Thymus (tissue), 11 donors: ENCODE measurements at regions not wholly inside any gene's neighbourhood (a gene's known extent, or its start where the extent isn't known, plus 50 kb on each side); places are given as distances from the start of the nearest gene placed in this dataset.

Source experiments
- DNase-seq, 9 donors: peaks; one replicate each; pipeline ENCODE4 v3.0.0-alpha.2; 2013; ENCODE audit warnings: low spot score in 9 of 9, low read depth in 6 of 9, missing footprints in 1 of 9
- H3K27ac ChIP-seq, 2 donors: one replicate each; pipeline ENCODE4 v1.5.1; 2013; ENCODE audit warnings: control low read depth in 1 of 2, low read depth in 1 of 2, low read length in 1 of 2, mild to moderate bottlenecking in 1 of 2, moderate library complexity in 1 of 2
- H3K27me3 ChIP-seq, 2 donors: one replicate each; pipeline ENCODE4 v1.5.1; 2013; ENCODE audit warnings: low read length in 1 of 2; ENCODE audit not compliant: control insufficient read depth in 2 of 2, insufficient read depth in 1 of 2
- H3K36me3 ChIP-seq, 2 donors: one replicate each; pipeline ENCODE4 v1.5.1; 2013; ENCODE audit warnings: low read length in 1 of 2, mild to moderate bottlenecking in 1 of 2, moderate library complexity in 1 of 2; ENCODE audit not compliant: control insufficient read depth in 2 of 2, insufficient read depth in 2 of 2
- H3K4me1 ChIP-seq, 2 donors: one replicate each; pipeline ENCODE4 v1.5.1; 2013; ENCODE audit warnings: low read length in 2 of 2; ENCODE audit not compliant: control insufficient read depth in 2 of 2, insufficient read depth in 2 of 2
- H3K4me3 ChIP-seq, 2 donors: one replicate each; pipeline ENCODE4 v1.5.1; 2013; ENCODE audit warnings: low read length in 2 of 2, control low read depth in 1 of 2, mild to moderate bottlenecking in 1 of 2
- H3K9me3 ChIP-seq, 2 donors: one replicate each; pipeline ENCODE4 v1.5.1; 2013; ENCODE audit warnings: low read length in 1 of 2, mild to moderate bottlenecking in 1 of 2; ENCODE audit not compliant: control insufficient read depth in 2 of 2, insufficient read depth in 1 of 2
- WGBS: extraction: QIAGEN DNeasy Blood & Tissue Kit; methylation state at CpG from one replicate; pipeline ENCODE4 v1.1.7; 2013; 5-methylcytosine and 5-hydroxymethylcytosine counted together
- donor health status: healthy.

GRCh38 chr21:20667931-20668330 is 330.3 kb upstream of the NCAM2 start:
- H3K4me3 ChIP-seq = no peak overlapping the region
- DNase-seq = no peak
- H3K36me3 ChIP-seq = no peaks in the 10 kb centered on the region
- H3K27ac ChIP-seq = no peak overlapping the region
- H3K27me3 ChIP-seq = no peaks in the 10 kb centered on the region
- H3K9me3 ChIP-seq = peaks cover 0 to under 1% of the 10 kb centered on the region in 2 donors
- WGBS = 84% methylated on average over 2 of the region's 2 CpGs
- H3K4me1 ChIP-seq = no peaks in the 10 kb centered on the region

- Histone ChIP-seq H3K4me3 (no peak overlapping the region), H3K9me3 (peaks cover 0 to 1% of the 10 kb centered on the region in 2 donors), H3K27me3 (no peaks in the 10 kb centered on the region), H3K4me1 (no peaks in the 10 kb centered on the region), H3K27ac (no peak overlapping the region), H3K36me3 (no peaks in the 10 kb centered on the region)
- DNase-seq = no peak
- 89% methylated on average over 1 of the region's 1 CpG for WGBS
Measured at GRCh38 chr21:20685475-20685874, 312.7 kb upstream of the NCAM2 start.

- 94% methylated on average over 1 of the region's 1 CpG for WGBS
- Histone ChIP-seq H3K27ac (no peak overlapping the region), H3K36me3 (no peaks in the 10 kb centered on the region), H3K9me3 (peaks cover 0 to 7% of the 10 kb centered on the region in 2 donors), H3K27me3 (no peaks in the 10 kb centered on the region), H3K4me1 (no peaks in the 10 kb centered on the region), H3K4me3 (no peak overlapping the region)
- DNase-seq = no peak
Measured at GRCh38 chr21:20698585-20698984, 299.6 kb upstream of the NCAM2 start.

- 94% methylated on average over 6 of the region's 6 CpGs for WGBS
- no peaks in the 10 kb centered on the region for H3K4me1 ChIP-seq
- no peak for DNase-seq
- no peak overlapping the region for H3K4me3 ChIP-seq
- no peaks in the 10 kb centered on the region for H3K27me3 ChIP-seq
- no peak overlapping the region for H3K27ac ChIP-seq
- peaks cover 0 to 7% of the 10 kb centered on the region in 2 donors for H3K9me3 ChIP-seq
- H3K36me3 ChIP-seq = no peaks in the 10 kb centered on the region
Measured at GRCh38 chr21:20701235-20701634, 297.0 kb upstream of the NCAM2 start.

GRCh38 chr21:20703112-20703767 is 295.0 kb upstream of the NCAM2 start:
- WGBS = 88% methylated on average over 4 of the region's 4 CpGs
- H3K27ac ChIP-seq = no peak overlapping the region
- no peaks in the 10 kb centered on the region for H3K36me3 ChIP-seq
- DNase-seq = no peak
- H3K9me3 ChIP-seq = peaks cover 0 to 7% of the 10 kb centered on the region in 2 donors
- no peaks in the 10 kb centered on the region for H3K27me3 ChIP-seq
- no peaks in the 10 kb centered on the region for H3K4me1 ChIP-seq
- H3K4me3 ChIP-seq = no peak overlapping the region

- DNase-seq = no peak
- no peaks in the 10 kb centered on the region for H3K36me3 ChIP-seq
- H3K4me3 ChIP-seq = no peak overlapping the region
- no peaks in the 10 kb centered on the region for H3K4me1 ChIP-seq
- WGBS = 41% methylated on average over 2 of the region's 2 CpGs
- no peak overlapping the region for H3K27ac ChIP-seq
- H3K9me3 ChIP-seq = peaks cover 0 to 5% of the 10 kb centered on the region in 2 donors
- no peaks in the 10 kb centered on the region for H3K27me3 ChIP-seq
Measured at GRCh38 chr21:20720623-20721022, 277.6 kb upstream of the NCAM2 start.

GRCh38 chr21:20721151-20721550 is 277.1 kb upstream of the NCAM2 start:
- no peaks in the 10 kb centered on the region for H3K27me3 ChIP-seq
- H3K9me3 ChIP-seq = peaks cover 0 to 5% of the 10 kb centered on the region in 2 donors
- no peaks in the 10 kb centered on the region for H3K4me1 ChIP-seq
- 90% methylated on average over 6 of the region's 6 CpGs for WGBS
- no peak overlapping the region for H3K4me3 ChIP-seq
- no peak overlapping the region for H3K27ac ChIP-seq
- DNase-seq = no peak
- H3K36me3 ChIP-seq = no peaks in the 10 kb centered on the region

- Histone ChIP-seq H3K4me1 (no peaks in the 10 kb centered on the region), H3K36me3 (no peaks in the 10 kb centered on the region), H3K9me3 (no peaks in the 10 kb centered on the region), H3K27ac (no peak overlapping the region), H3K4me3 (no peak overlapping the region), H3K27me3 (no peaks in the 10 kb centered on the region)
- 96% methylated on average over 6 of the region's 6 CpGs for WGBS
- no peak for DNase-seq
Measured at GRCh38 chr21:20728691-20729090, 269.5 kb upstream of the NCAM2 start.

- H3K36me3 ChIP-seq = no peaks in the 10 kb centered on the region
- 95% methylated on average over 2 of the region's 2 CpGs for WGBS
- no peak for DNase-seq
Measured at GRCh38 chr21:20729376-20729775, 268.8 kb upstream of the NCAM2 start.

More at GRCh38 chr21:20729376-20729775, 268.8 kb upstream of the NCAM2 start:
- Histone ChIP-seq H3K27me3 (no peaks in the 10 kb centered on the region), H3K27ac (no peak overlapping the region), H3K4me3 (no peak overlapping the region), H3K4me1 (no peaks in the 10 kb centered on the region), H3K9me3 (no peaks in the 10 kb centered on the region)
